ENCODE measurements at regions not wholly inside any gene's neighbourhood (a gene's known extent, or its start where the extent isn't known, plus 50 kb on each side); places are given as distances from the start of the nearest gene placed in this dataset.

- DNase-seq (ENCODE audit: low read depth in 1 of 2, low spot score in 1 of 2): peak in 1 of 2 donors; percentile 21
These were observed 195.2 kb upstream of the DPPA4 start for GRCh38 chr3:109532257-109533216.

GRCh38 chr3:109545746-109546145, 208.4 kb upstream of the DPPA4 start:
- no peak for DNase-seq (ENCODE audit: low read depth in 1 of 2, low spot score in 1 of 2)

- no peak for DNase-seq (ENCODE audit: low read depth in 1 of 2, low spot score in 1 of 2)
These were observed 211.0 kb upstream of the DPPA4 start for GRCh38 chr3:109548192-109548938.

- DNase-seq (ENCODE audit: low read depth in 1 of 2, low spot score in 1 of 2): no peak
These were observed 216.4 kb upstream of the DPPA4 start for GRCh38 chr3:109553591-109554371.

- DNase-seq (ENCODE audit: low read depth in 1 of 2, low spot score in 1 of 2): no peak
These were observed 222.0 kb upstream of the DPPA4 start for GRCh38 chr3:109559389-109559788.

- no peak for DNase-seq (ENCODE audit: low read depth in 1 of 2, low spot score in 1 of 2)
These were observed 225.8 kb upstream of the DPPA4 start for GRCh38 chr3:109563149-109563548.

- DNase-seq (ENCODE audit: low read depth in 1 of 2, low spot score in 1 of 2): no peak
These were observed 231.9 kb upstream of the DPPA4 start for GRCh38 chr3:109569135-109569846.

GRCh38 chr3:109570408-109570807, 233.1 kb upstream of the DPPA4 start:
- DNase-seq (ENCODE audit: low read depth in 1 of 2, low spot score in 1 of 2): no peak

- DNase-seq (ENCODE audit: low read depth in 1 of 2, low spot score in 1 of 2): no peak
These were observed 235.0 kb upstream of the DPPA4 start for GRCh38 chr3:109572301-109572700.

- DNase-seq (ENCODE audit: low read depth in 1 of 2, low spot score in 1 of 2): no peak
These were observed 259.6 kb upstream of the DPPA4 start for GRCh38 chr3:109596991-109597390.

- DNase-seq (ENCODE audit: low read depth in 1 of 2, low spot score in 1 of 2): no peak
These were observed 260.1 kb upstream of the DPPA4 start for GRCh38 chr3:109597444-109597843.

- no peak for DNase-seq (ENCODE audit: low read depth in 1 of 2, low spot score in 1 of 2)
These were observed 270.6 kb upstream of the DPPA4 start for GRCh38 chr3:109607897-109608296.

GRCh38 chr3:109608574-109608973, 271.2 kb upstream of the DPPA4 start:
- DNase-seq (ENCODE audit: low read depth in 1 of 2, low spot score in 1 of 2): no peak

GRCh38 chr3:109618766-109619378, 281.5 kb upstream of the DPPA4 start:
- DNase-seq (ENCODE audit: low read depth in 1 of 2, low spot score in 1 of 2): no peak

GRCh38 chr3:109631897-109632296, 294.6 kb upstream of the DPPA4 start:
- DNase-seq (ENCODE audit: low read depth in 1 of 2, low spot score in 1 of 2): no peak

GRCh38 chr3:109640146-109640652, 302.9 kb upstream of the DPPA4 start:
- DNase-seq (ENCODE audit: low read depth in 1 of 2, low spot score in 1 of 2): no peak

- DNase-seq (ENCODE audit: low read depth in 1 of 2, low spot score in 1 of 2): no peak
These were observed 304.7 kb upstream of the DPPA4 start for GRCh38 chr3:109642025-109642424.

GRCh38 chr3:109643590-109643989, 306.2 kb upstream of the DPPA4 start:
- DNase-seq (ENCODE audit: low read depth in 1 of 2, low spot score in 1 of 2): no peak

GRCh38 chr3:109644332-109644731, 307.0 kb upstream of the DPPA4 start:
- DNase-seq (ENCODE audit: low read depth in 1 of 2, low spot score in 1 of 2): no peak

- DNase-seq (ENCODE audit: low read depth in 1 of 2, low spot score in 1 of 2): no peak
These were observed 307.4 kb upstream of the DPPA4 start for GRCh38 chr3:109644746-109645145.

All from activated CD4-positive, alpha-beta T cell treated with anti-CD3 and anti-CD28 coated beads, Interleukin-2, amount 50 U/mL, for 24 hours (primary cell).